HepG2 (cell line): ENCODE measurements at regions not wholly inside any gene's neighbourhood (a gene's known extent, or its start where the extent isn't known, plus 50 kb on each side); places are given as distances from the start of the nearest gene placed in this dataset.
A peak's percentile ranks its signal among the peaks of the same experiment; 100 is the strongest.

ENCODE experiments used
- ATAC-seq: fragments of 200-7000 bp; cut with Tn5 transposase; 3 replicates; pipeline ENCODE4 v1.9.1; 2020; ENCODE audit warnings: mild to moderate bottlenecking, moderate library complexity
- BruUV-seq: library from RNA; stranded (reverse); fragments of 400-500 nt; replicated peaks from 2 replicates; lab custom pipeline; 2021; lab: Mats Ljungman, UMichigan
- CTCF ChIA-PET: fragments of 300-600 bp; formaldehyde crosslinking; extraction: SDS; loops from one replicate; lab custom pipeline; 2021; ENCODE audit warnings: low total read pairs, inconsistent platforms, low intra/inter-chr PET ratio; lab: Yijun Ruan, JAX
- POLR2A ChIA-PET: fragments of 350-600 bp; sonication (Branson Sonifier 250); formaldehyde crosslinking; loops from one replicate; lab custom pipeline; 2020; ENCODE audit warnings: antibody characterized with exemption, inconsistent platforms; lab: Yijun Ruan, JAX
- DNase-seq: peaks from one replicate; pipeline ENCODE4 v3.0.0-alpha.2; 2015; ENCODE audit warnings: low spot score
- FAIRE-seq: peaks from 3 replicates; lab custom pipeline; 2011; peaks lifted over from hg19 to GRCh38; lab: Jason Lieb, UNC
- H2AFZ ChIP-seq: one replicate; pipeline ENCODE4 v1.6.1; 2011; ENCODE audit warnings: low read length, inconsistent platforms
- H3K27ac ChIP-seq: fragments of 300-600 bp; 3 replicates; pipeline ENCODE4 v1.8.0; 2011; ENCODE audit warnings: mixed run types, mild to moderate bottlenecking, mixed read lengths, low read length, inconsistent platforms; ENCODE audit not compliant: insufficient read depth; ENCODE audit errors: extremely low read length
- H3K27me3 ChIP-seq, 2 experiments: fragments of 200-600 bp in 1 of 2; 2 replicates in 1 of 2; 3 replicates in 1 of 2; pipeline versions ENCODE4 v1.6.0 to v1.8.0; 2011; ENCODE audit warnings: low read length in 2 of 2, mild to moderate bottlenecking in 2 of 2, moderate library complexity in 2 of 2, inconsistent platforms in 1 of 2; ENCODE audit not compliant: insufficient read depth in 2 of 2, control insufficient read depth in 1 of 2
- H3K36me3 ChIP-seq, 2 experiments: fragments of 200-600 bp in 1 of 2; replicated peaks in 1 of 2; 2 replicates in 1 of 2; 3 replicates in 1 of 2; pipeline versions ENCODE4 v1.5.1 to v1.8.0; 2011; ENCODE audit warnings: low read length in 2 of 2, inconsistent platforms in 1 of 2; ENCODE audit not compliant: insufficient read depth in 2 of 2, control insufficient read depth in 1 of 2
- H3K4me1 ChIP-seq: 2 replicates; pipeline ENCODE4 v1.5.1; 2012; ENCODE audit warnings: low read length, inconsistent platforms; ENCODE audit not compliant: insufficient read depth
- H3K4me2 ChIP-seq: 2 replicates; pipeline ENCODE4 v1.6.0; 2011; ENCODE audit warnings: low read depth, low read length, inconsistent platforms
- H3K4me3 ChIP-seq, 3 experiments: fragments of 200-600 bp in 1 of 3; sonication (generic), shearing (Covaris generic) in 1 of 3; replicated peaks in 1 of 3; 2 replicates each; pipeline ENCODE4 v1.5.1; 2011 to 2016; ENCODE audit warnings: low read length in 3 of 3, inconsistent platforms in 2 of 3, low read depth in 2 of 3, mild to moderate bottlenecking in 2 of 3, control low read depth in 1 of 3, mixed read lengths in 1 of 3; ENCODE audit not compliant: insufficient read depth in 1 of 3
- H3K79me2 ChIP-seq: one replicate; pipeline ENCODE4 v1.6.1; 2011; ENCODE audit warnings: low read length, inconsistent platforms; ENCODE audit not compliant: insufficient read depth
- H3K9ac ChIP-seq: 2 replicates; pipeline ENCODE4 v1.6.0; 2011; ENCODE audit warnings: mild to moderate bottlenecking, low read depth, low read length, inconsistent platforms; ENCODE audit not compliant: insufficient read depth
- H3K9me3 ChIP-seq: 2 replicates; pipeline ENCODE4 v1.5.1; 2012; ENCODE audit warnings: mild to moderate bottlenecking, low read length
- H4K20me1 ChIP-seq: 2 replicates; pipeline ENCODE4 v1.6.0; 2011; ENCODE audit warnings: inconsistent platforms, mild to moderate bottlenecking, low read length, moderate library complexity; ENCODE audit not compliant: insufficient read depth
- TERF1 ChIP-seq: sonication (generic); formaldehyde crosslinking; IDR thresholded peaks from 2 replicates; pipeline ENCODE4 v1.8.0; 2022; ENCODE audit warnings: mild to moderate bottlenecking, missing genetic modification reagents, moderate library complexity
- ZNF280D ChIP-seq: sonication (generic); formaldehyde crosslinking; IDR thresholded peaks from 2 replicates; pipeline ENCODE4 v1.5.1; 2020; ENCODE audit warnings: mild to moderate bottlenecking, missing genetic modification reagents
- WGBS: methylation state at CpG from one replicate; pipeline ENCODE4 v1.1.6; 2017; ENCODE audit warnings: low lambda C conversion rate; 5-methylcytosine and 5-hydroxymethylcytosine counted together
- in situ Hi-C: cut with HindIII; loops from 2 replicates; pipeline ENCODE4 v1.10.0; 2017; ENCODE audit warnings: low pct_unique_long_range_greater_than_20kb; ENCODE audit not compliant: extremely low pct_ligation_motif_present
- intact Hi-C: fragments of 100-400 bp; cut with micrococcal nuclease; formaldehyde crosslinking; loops from one replicate; pipeline ENCODE4 v1.10.0; 2022; ENCODE audit not compliant: unreplicated experiment
- TF ChIP-seq, protein P1 (sequence below): fragments of 450-650 bp; IDR thresholded peaks from 2 replicates; pipeline ENCODE4 v1.6.1; 2016

DNA sequence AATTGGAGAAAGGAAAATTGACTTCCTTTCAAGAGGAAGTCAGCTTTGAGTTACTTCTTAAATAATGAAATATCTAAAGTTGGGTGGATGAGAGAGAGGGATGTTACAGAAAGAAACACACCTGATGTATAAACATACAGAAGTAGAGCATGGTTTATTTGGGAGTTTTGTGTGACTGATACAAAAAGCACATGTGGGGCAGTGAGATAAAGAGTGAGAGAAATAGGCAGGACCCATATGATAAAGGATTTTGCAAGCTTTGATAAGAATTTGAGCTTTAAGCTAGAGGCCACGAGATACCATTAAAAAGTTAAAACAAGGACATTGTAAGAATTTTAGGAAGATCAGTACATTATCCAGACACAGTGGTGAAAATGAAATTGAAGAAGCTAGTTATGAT lies 263.3 kb upstream of the GPRIN3 start:
- Histone ChIP-seq H3K9ac (no peak overlapping the region), H3K27me3 (no peaks in the 10 kb centered on the region), H3K27ac (no peak overlapping the region), H4K20me1 (no peaks in the 10 kb centered on the region), H3K36me3 (no peaks in the 10 kb centered on the region), H3K4me1 (no peaks in the 10 kb centered on the region), H3K4me3 (no peak overlapping the region), H3K9me3 (no peaks in the 10 kb centered on the region), H3K79me2 (no peaks in the 10 kb centered on the region), H3K4me2 (no peak overlapping the region), H2AFZ (no peak overlapping the region)
- no TSS peak for BruUV-seq
- WGBS, result 0% methylated on average over 1 of the region's 1 CpG
- intact Hi-C loops, result no loop called here
- in situ Hi-C loops, result no loop called here
- ATAC-seq (no peak), FAIRE-seq (no peak), DNase-seq (no peak)
- ChIA-PET POLR2A (no interaction called here), CTCF (no interaction called here)
- no peak for TF ChIP-seq TERF1 (CRISPR knock-in tag)
- no peak for TF ChIP-seq ZNF280D (CRISPR knock-in tag)
- TF ChIP-seq, protein P1, sequence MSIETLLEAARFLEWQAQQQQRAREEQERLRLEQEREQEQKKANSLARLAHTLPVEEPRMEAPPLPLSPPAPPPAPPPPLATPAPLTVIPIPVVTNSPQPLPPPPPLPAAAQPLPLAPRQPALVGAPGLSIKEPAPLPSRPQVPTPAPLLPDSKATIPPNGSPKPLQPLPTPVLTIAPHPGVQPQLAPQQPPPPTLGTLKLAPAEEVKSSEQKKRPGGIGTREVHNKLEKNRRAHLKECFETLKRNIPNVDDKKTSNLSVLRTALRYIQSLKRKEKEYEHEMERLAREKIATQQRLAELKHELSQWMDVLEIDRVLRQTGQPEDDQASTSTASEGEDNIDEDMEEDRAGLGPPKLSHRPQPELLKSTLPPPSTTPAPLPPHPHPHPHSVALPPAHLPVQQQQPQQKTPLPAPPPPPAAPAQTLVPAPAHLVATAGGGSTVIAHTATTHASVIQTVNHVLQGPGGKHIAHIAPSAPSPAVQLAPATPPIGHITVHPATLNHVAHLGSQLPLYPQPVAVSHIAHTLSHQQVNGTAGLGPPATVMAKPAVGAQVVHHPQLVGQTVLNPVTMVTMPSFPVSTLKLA, result peak; percentile 79
